ENCODE measurements at regions not wholly inside any gene's neighbourhood (a gene's known extent, or its start where the extent isn't known, plus 50 kb on each side); places are given as distances from the start of the nearest gene placed in this dataset.

- TF ChIP-seq POLR2A (IDR thresholded peaks at IDR 0.05; ENCODE audit: low read depth, low read length) (no peak), POLR2AphosphoS5 (IDR thresholded peaks at IDR 0.05; ENCODE audit: low read depth, low read length) (no peak), TAF1 (IDR thresholded peaks at IDR 0.05; ENCODE audit: borderline replicate concordance, low read depth, low read length) (no peak)
Observed at GRCh38 chr16:74199842-74200124, 96.8 kb upstream of the PSMD7 start.
